Fibroblast of lung (primary cell): ENCODE measurements at regions not wholly inside any gene's neighbourhood (a gene's known extent, or its start where the extent isn't known, plus 50 kb on each side); places are given as distances from the start of the nearest gene placed in this dataset.

Experiments used
- DNase-seq, 2 donors: peaks; one replicate each; pipeline versions ENCODE4 v3.0.0 to v3.0.0-alpha.2; 2010; ENCODE audit warnings: low read depth in 2 of 2
- H2AFZ ChIP-seq: 2 replicates; pipeline ENCODE4 v1.5.1; 2012; ENCODE audit warnings: low read length, control low read depth, inconsistent platforms
- H3K27ac ChIP-seq: 2 replicates; pipeline ENCODE4 v1.5.1; 2011; ENCODE audit warnings: low read length, control low read depth; ENCODE audit not compliant: insufficient read depth
- H3K27me3 ChIP-seq: 2 replicates; pipeline ENCODE4 v1.5.1; 2011; ENCODE audit warnings: mild to moderate bottlenecking, low read length; ENCODE audit not compliant: control insufficient read depth, insufficient read depth
- H3K36me3 ChIP-seq: 2 replicates; pipeline ENCODE4 v1.5.1; 2011; ENCODE audit warnings: low read length; ENCODE audit not compliant: control insufficient read depth, insufficient read depth
- H3K4me1 ChIP-seq: 2 replicates; pipeline ENCODE4 v1.5.1; 2011; ENCODE audit warnings: low read length; ENCODE audit not compliant: control insufficient read depth, insufficient read depth; ENCODE audit errors: extremely low read depth
- H3K4me2 ChIP-seq: 2 replicates; pipeline ENCODE4 v1.5.1; 2011; ENCODE audit warnings: low read length, control low read depth; ENCODE audit not compliant: insufficient read depth; ENCODE audit errors: extremely low read depth
- H3K4me3 ChIP-seq, 4 experiments: fragments of 200-600 bp in 1 of 4; sonication (generic) in 1 of 4; replicated peaks in 1 of 4; 2 replicates each; pipeline ENCODE4 v1.5.1; 2011 to 2016; ENCODE audit warnings: low read length in 4 of 4, low read depth in 3 of 4, mild to moderate bottlenecking in 3 of 4, control low read depth in 2 of 4, inconsistent platforms in 1 of 4, mixed read lengths in 1 of 4; ENCODE audit not compliant: insufficient read depth in 1 of 4; ENCODE audit errors: control extremely low read depth in 1 of 4
- H3K79me2 ChIP-seq: 2 replicates; pipeline ENCODE4 v1.5.1; 2012; ENCODE audit warnings: mild to moderate bottlenecking, low read length, inconsistent platforms; ENCODE audit not compliant: control insufficient read depth, insufficient read depth
- H3K9ac ChIP-seq: 2 replicates; pipeline ENCODE4 v1.5.1; 2011; ENCODE audit warnings: mild to moderate bottlenecking, low read length, control low read depth; ENCODE audit not compliant: insufficient read depth
- H3K9me3 ChIP-seq: 2 replicates; pipeline ENCODE4 v1.5.1; 2012; ENCODE audit warnings: low read depth, low read length; ENCODE audit not compliant: control insufficient read depth, insufficient read depth
- H4K20me1 ChIP-seq: 2 replicates; pipeline ENCODE4 v1.5.1; 2011; ENCODE audit warnings: low read length; ENCODE audit not compliant: control insufficient read depth, insufficient read depth; ENCODE audit errors: extremely low read depth
- EZH2 ChIP-seq: IDR thresholded peaks from 2 replicates; pipeline ENCODE4 v1.5.1; 2012; ENCODE audit warnings: low read length, control low read depth, mild to moderate bottlenecking; ENCODE audit errors: missing control alignments
- TF ChIP-seq, protein P1 (sequence below), 2 donors: IDR thresholded peaks in 1 of 2; conservative IDR thresholded peaks in 1 of 2; 1 replicate in 1 of 2; 2 replicates in 1 of 2; pipeline ENCODE4 v1.5.1; 2011 to 2012; ENCODE audit warnings: low read length in 2 of 2, control low read depth in 1 of 2, inconsistent platforms in 1 of 2, low read depth in 1 of 2, mild to moderate bottlenecking in 1 of 2

DNA sequence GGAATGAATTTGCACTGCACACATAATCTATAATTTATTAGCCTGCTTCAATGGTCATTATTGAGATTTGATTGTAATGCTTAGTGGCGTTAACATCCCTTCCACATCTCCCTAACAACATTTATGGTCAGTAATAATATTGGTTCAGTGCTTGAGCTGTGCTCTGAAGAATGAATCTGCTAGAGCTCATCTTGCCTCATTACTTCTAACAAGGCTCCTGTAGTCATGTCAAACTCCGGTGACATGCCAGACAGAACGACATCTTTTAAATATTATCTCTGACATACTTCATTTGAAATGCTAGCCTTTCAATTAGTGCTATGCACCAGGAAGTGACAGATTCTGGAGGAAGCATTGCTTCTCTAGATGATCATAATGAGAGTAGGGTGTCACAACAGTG lies 240.3 kb upstream of the BTBD3 start:
- no peak overlapping the region for H2AFZ ChIP-seq

DNA sequence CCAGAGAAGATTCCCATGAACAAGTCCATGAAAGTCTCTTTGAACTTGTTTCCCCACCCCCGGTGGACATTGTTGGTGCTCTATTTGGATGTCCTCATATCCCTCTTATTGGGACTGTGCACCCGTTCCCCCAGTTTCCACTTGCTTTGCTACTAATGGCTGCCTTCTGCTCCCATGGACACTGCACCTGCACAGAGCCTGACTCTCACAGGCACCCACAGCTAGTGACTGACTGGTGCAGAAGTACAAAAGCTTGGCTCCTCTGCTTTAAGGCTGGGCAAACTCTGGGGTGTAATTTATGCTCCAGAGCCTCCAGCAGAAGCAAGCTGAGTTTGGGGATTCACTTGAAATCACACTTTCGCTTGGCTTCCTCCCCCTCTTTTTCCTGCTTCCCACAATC lies 239.9 kb upstream of the BTBD3 start:
- H3K36me3 ChIP-seq, result no peaks in the 10 kb centered on the region
- H3K4me3 ChIP-seq, result no peak overlapping the region
- H3K27me3 ChIP-seq, result no peaks in the 10 kb centered on the region
- no peak overlapping the region for H3K9ac ChIP-seq
- H3K9me3 ChIP-seq, result no peaks in the 10 kb centered on the region
- H3K4me1 ChIP-seq, result no peaks in the 10 kb centered on the region
- H3K4me2 ChIP-seq, result no peak overlapping the region
- no peak for DNase-seq
- TF ChIP-seq EZH2, result no peak
- TF ChIP-seq, protein P1, sequence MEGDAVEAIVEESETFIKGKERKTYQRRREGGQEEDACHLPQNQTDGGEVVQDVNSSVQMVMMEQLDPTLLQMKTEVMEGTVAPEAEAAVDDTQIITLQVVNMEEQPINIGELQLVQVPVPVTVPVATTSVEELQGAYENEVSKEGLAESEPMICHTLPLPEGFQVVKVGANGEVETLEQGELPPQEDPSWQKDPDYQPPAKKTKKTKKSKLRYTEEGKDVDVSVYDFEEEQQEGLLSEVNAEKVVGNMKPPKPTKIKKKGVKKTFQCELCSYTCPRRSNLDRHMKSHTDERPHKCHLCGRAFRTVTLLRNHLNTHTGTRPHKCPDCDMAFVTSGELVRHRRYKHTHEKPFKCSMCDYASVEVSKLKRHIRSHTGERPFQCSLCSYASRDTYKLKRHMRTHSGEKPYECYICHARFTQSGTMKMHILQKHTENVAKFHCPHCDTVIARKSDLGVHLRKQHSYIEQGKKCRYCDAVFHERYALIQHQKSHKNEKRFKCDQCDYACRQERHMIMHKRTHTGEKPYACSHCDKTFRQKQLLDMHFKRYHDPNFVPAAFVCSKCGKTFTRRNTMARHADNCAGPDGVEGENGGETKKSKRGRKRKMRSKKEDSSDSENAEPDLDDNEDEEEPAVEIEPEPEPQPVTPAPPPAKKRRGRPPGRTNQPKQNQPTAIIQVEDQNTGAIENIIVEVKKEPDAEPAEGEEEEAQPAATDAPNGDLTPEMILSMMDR (conservative IDR thresholded peaks at IDR 0.05 in 1 of 2, IDR thresholded peaks at IDR 0.05 in 1 of 2; ENCODE audit: low read depth in 1 of 2, low read length in 2 of 2), result no peak
- no peaks in the 10 kb centered on the region for H4K20me1 ChIP-seq
- H2AFZ ChIP-seq, result no peak overlapping the region
- no peaks in the 10 kb centered on the region for H3K79me2 ChIP-seq
- H3K27ac ChIP-seq, result no peak overlapping the region

More for the DNA sequence above, 240.3 kb upstream of the BTBD3 start:
- Histone ChIP-seq H3K9ac (no peak overlapping the region), H3K27me3 (no peaks in the 10 kb centered on the region), H3K79me2 (no peaks in the 10 kb centered on the region), H3K4me1 (no peaks in the 10 kb centered on the region), H3K9me3 (no peaks in the 10 kb centered on the region), H4K20me1 (no peaks in the 10 kb centered on the region), H3K36me3 (no peaks in the 10 kb centered on the region), H3K27ac (no peak overlapping the region), H3K4me3 (no peak overlapping the region), H3K4me2 (no peak overlapping the region)
- no peak for DNase-seq
- TF ChIP-seq EZH2, result no peak
- TF ChIP-seq, protein P1 (conservative IDR thresholded peaks at IDR 0.05 in 1 of 2, IDR thresholded peaks at IDR 0.05 in 1 of 2; ENCODE audit: low read depth in 1 of 2, low read length in 2 of 2), result no peak

DNA sequence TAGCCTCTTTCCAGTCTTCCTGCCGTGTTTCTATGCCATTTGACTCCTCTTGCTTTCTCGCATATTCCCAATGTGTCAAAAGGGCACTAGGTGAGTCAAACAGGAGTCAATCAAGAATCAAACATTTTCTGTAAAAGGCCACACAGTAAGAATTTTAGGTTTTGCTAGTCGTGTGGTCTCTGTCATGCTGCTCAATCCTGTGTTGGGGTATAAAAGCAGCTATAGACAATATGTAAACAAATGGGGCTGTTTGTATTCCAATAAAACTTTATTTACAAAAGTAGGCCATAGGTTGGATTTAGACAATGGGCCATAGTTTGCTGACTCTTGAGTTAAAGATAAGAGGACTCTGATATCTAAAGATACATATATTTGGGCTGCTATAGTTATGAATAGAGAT lies 235.4 kb upstream of the BTBD3 start:
- DNase-seq, result no peak
- no peak overlapping the region for H3K27ac ChIP-seq
- H3K4me2 ChIP-seq, result no peak overlapping the region
- H2AFZ ChIP-seq, result no peak overlapping the region
- H3K4me1 ChIP-seq, result no peaks in the 10 kb centered on the region
- no peaks in the 10 kb centered on the region for H3K27me3 ChIP-seq
- no peaks in the 10 kb centered on the region for H3K9me3 ChIP-seq
- H3K79me2 ChIP-seq, result no peaks in the 10 kb centered on the region
- H4K20me1 ChIP-seq, result no peaks in the 10 kb centered on the region
- no peak overlapping the region for H3K9ac ChIP-seq
- TF ChIP-seq, protein P1 (conservative IDR thresholded peaks at IDR 0.05 in 1 of 2, IDR thresholded peaks at IDR 0.05 in 1 of 2; ENCODE audit: low read depth in 1 of 2, low read length in 2 of 2), result no peak
- no peak for TF ChIP-seq EZH2
- no peaks in the 10 kb centered on the region for H3K36me3 ChIP-seq
- no peak overlapping the region for H3K4me3 ChIP-seq
